Tibial artery (tissue), 4 donors: ENCODE measurements at regions not wholly inside any gene's neighbourhood (a gene's known extent, or its start where the extent isn't known, plus 50 kb on each side); places are given as distances from the start of the nearest gene placed in this dataset.
"Not testable (repeated sequence)": the region's sequence is repeated elsewhere in the genome, so short reads cannot be mapped to it uniquely, and the experiment has no call there.

ENCODE experiments used
- DNase-seq, 2 donors: peaks; one replicate each; pipeline ENCODE4 v3.0.0-alpha.2; 2019
- H3K27ac ChIP-seq, 2 donors: fragments of 200-600 bp; sonication (generic) in 1 of 2; 1 replicate in 1 of 2; 2 replicates in 1 of 2; pipeline ENCODE4 v1.5.1; 2018 to 2019; ENCODE audit warnings: mild to moderate bottlenecking in 1 of 2
- H3K27me3 ChIP-seq, 2 donors: fragments of 200-600 bp; sonication (generic) in 1 of 2; one replicate each; pipeline versions ENCODE4 v1.5.1 to v1.6.0; 2016 to 2019
- H3K36me3 ChIP-seq, 3 donors: fragments of 200-600 bp; sonication (generic) in 2 of 3; one replicate each; pipeline ENCODE4 v1.5.1; 2016 to 2019; ENCODE audit warnings: mild to moderate bottlenecking in 2 of 3
- H3K4me1 ChIP-seq, 4 donors: fragments of 200-600 bp; sonication (generic) in 2 of 4; 1 replicate in 3 of 4; 2 replicates in 1 of 4; pipeline ENCODE4 v1.5.1; 2016 to 2019
- H3K4me3 ChIP-seq, 2 donors: fragments of 200-600 bp; sonication (generic) in 1 of 2; 1 replicate in 1 of 2; 2 replicates in 1 of 2; pipeline ENCODE4 v1.5.1; 2018 to 2019; ENCODE audit warnings: mild to moderate bottlenecking in 2 of 2
- H3K9me3 ChIP-seq, 3 donors: fragments of 200-600 bp; sonication (generic) in 1 of 3; one replicate each; pipeline ENCODE4 v1.5.1; 2016 to 2019
- intact Hi-C: fragments of 100-400 bp; cut with DNase I; formaldehyde crosslinking; loops from one replicate; pipeline ENCODE4 v1.15.0; 2023; ENCODE audit warnings: low total_unique reads
- TF ChIP-seq, protein P1 (sequence below), 2 experiments: fragments of 200-600 bp in 1 of 2; fragments of 450-650 bp in 1 of 2; IDR thresholded peaks; one replicate each; pipeline ENCODE4 v1.5.1; 2017 to 2019; ENCODE audit warnings: antibody characterized with exemption in 2 of 2, mild to moderate bottlenecking in 1 of 2, moderate library complexity in 1 of 2

DNA sequence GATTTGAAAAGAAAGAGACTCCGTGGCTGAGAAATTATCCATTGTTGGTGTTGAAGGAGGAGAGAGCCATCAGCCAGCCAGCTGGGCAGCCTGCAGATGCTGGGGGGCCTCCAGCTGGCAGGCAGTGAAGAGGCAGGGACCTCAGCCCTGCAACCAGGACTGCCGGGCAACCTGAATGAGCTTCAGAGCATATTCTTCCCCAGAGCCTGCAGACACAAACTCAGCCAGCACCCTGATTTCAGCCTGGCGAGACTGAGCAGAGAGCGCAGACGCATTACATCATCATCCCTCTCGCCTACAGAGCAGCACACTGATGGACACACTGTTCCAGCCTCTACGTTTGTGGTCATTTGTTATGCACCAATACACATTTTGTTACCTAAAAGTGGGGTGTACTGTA is 150.7 kb upstream of the RAB6C start:
- intact Hi-C loops: no loop called here
- Histone ChIP-seq H3K27ac (no peak overlapping the region), H3K36me3 (no peaks in the 10 kb centered on the region), H3K9me3 (peaks cover 0 to 13% (median 0%) of the 10 kb centered on the region in 3 donors), H3K4me3 (no peak overlapping the region), H3K27me3 (no peaks in the 10 kb centered on the region), H3K4me1 (no peaks in the 10 kb centered on the region)
- no peak for DNase-seq
- TF ChIP-seq, protein P1, sequence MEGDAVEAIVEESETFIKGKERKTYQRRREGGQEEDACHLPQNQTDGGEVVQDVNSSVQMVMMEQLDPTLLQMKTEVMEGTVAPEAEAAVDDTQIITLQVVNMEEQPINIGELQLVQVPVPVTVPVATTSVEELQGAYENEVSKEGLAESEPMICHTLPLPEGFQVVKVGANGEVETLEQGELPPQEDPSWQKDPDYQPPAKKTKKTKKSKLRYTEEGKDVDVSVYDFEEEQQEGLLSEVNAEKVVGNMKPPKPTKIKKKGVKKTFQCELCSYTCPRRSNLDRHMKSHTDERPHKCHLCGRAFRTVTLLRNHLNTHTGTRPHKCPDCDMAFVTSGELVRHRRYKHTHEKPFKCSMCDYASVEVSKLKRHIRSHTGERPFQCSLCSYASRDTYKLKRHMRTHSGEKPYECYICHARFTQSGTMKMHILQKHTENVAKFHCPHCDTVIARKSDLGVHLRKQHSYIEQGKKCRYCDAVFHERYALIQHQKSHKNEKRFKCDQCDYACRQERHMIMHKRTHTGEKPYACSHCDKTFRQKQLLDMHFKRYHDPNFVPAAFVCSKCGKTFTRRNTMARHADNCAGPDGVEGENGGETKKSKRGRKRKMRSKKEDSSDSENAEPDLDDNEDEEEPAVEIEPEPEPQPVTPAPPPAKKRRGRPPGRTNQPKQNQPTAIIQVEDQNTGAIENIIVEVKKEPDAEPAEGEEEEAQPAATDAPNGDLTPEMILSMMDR (IDR thresholded peaks at IDR 0.05): no peak

GRCh38 chr2:129829588-129829987 is 149.9 kb upstream of the RAB6C start:
- Histone ChIP-seq H3K4me1 (no peaks in the 10 kb centered on the region), H3K4me3 (no peak overlapping the region), H3K36me3 (no peaks in the 10 kb centered on the region), H3K27me3 (no peaks in the 10 kb centered on the region), H3K27ac (no peak overlapping the region), H3K9me3 (peaks cover 0 to 13% (median 0%) of the 10 kb centered on the region in 3 donors)
- no peak for DNase-seq
- intact Hi-C loops: no loop called here
- TF ChIP-seq, protein P1 (IDR thresholded peaks at IDR 0.05): no peak

DNA sequence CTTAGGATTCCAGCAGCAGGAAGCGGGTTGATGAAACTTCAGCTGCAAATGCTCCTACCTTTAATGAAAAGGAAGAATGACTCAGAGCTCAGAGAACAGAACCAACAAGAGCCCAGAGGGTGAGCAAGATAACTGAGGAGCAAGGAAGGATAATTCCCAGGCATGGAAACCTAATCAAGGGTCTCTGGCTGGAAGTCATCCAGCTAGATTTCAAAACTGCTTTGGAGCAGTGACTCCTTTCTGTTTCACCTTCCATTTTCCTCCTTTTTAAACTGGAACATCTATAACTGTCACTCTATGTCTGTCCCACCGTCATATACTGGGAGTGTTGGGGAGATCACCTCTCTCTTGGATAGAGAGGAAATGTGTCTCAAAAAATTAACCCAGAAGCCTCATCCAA is 148.4 kb upstream of the RAB6C start:
- intact Hi-C loops: no loop called here
- H3K4me3 ChIP-seq: no peak overlapping the region
- no peaks in the 10 kb centered on the region for H3K27me3 ChIP-seq
- no peak for DNase-seq
- TF ChIP-seq, protein P1 (IDR thresholded peaks at IDR 0.05): no peak
- no peaks in the 10 kb centered on the region for H3K4me1 ChIP-seq
- no peaks in the 10 kb centered on the region for H3K36me3 ChIP-seq
- no peak overlapping the region for H3K27ac ChIP-seq
- peaks cover 0 to 13% (median 0%) of the 10 kb centered on the region in 3 donors for H3K9me3 ChIP-seq

DNA sequence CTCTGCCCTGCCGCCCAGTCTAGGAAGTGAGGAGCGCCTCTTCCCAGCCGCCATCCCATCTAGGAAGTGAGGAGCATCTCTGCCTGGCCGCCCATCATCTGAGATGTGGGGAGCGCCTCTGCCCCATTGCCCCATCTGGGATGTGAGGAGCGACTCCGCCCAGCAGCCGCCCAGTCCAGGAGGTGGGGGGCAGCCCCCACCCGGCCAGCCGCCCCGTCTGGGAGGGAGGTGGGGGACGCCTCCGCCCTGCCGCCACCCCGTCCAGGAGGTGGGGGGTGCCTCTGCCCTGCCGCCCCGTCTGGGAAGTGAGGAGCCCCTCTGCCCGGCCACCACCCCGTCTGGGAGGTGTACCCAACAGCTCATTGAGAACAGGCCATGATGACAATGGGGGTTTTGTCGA is 146.0 kb upstream of the RAB6C start:
- intact Hi-C loops: not testable (repeated sequence)

GRCh38 chr2:129847043-129847442 is 132.4 kb upstream of the RAB6C start:
- Histone ChIP-seq H3K36me3 (no peaks in the 10 kb centered on the region), H3K9me3 (no peaks in the 10 kb centered on the region), H3K4me1 (no peaks in the 10 kb centered on the region), H3K27me3 (peaks cover 0 to 5% of the 10 kb centered on the region in 2 donors), H3K27ac (no peak overlapping the region), H3K4me3 (no peak overlapping the region)
- TF ChIP-seq, protein P1 (IDR thresholded peaks at IDR 0.05): no peak
- intact Hi-C loops: no loop called here
- DNase-seq: no peak

More for the DNA sequence above, 146.0 kb upstream of the RAB6C start:
- not testable (repeated sequence) for H3K27me3 ChIP-seq, H3K4me3 ChIP-seq, H3K27ac ChIP-seq, H3K36me3 ChIP-seq, DNase-seq, H3K4me1 ChIP-seq
- peaks cover 0 to 13% (median 0%) of the 10 kb centered on the region in 3 donors for H3K9me3 ChIP-seq

DNA sequence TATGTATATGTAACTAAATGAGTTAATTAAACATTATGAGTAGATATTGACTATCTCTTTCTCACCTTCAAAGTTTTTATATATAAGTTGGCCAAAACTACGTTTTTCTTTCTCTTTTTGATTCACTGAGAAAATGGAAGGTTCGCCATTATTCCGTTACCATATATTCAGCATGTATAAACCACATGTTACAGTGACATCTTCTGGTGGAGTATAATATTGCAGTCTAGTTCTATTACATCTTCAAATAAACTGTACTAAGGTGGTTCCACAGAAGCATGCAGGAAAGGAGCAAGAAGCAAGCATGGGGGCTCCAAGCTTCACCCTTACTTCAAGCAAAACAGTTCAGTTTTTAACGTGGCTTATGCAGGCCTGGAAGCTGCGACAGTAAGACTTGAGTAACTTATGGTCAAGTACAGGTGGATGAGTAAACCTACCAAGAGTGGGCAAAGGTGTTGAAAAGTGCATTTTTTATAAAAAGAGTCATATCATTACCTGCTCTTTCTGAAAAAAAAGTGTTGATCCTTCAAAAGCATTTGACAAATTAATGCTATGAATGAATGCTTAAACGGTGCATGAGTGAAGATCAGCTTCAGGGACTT is 129.8 kb upstream of the RAB6C start:
- no peak for DNase-seq
- TF ChIP-seq, protein P1 (IDR thresholded peaks at IDR 0.05): peak; percentile 64 to 68
- H3K9me3 ChIP-seq: no peaks in the 10 kb centered on the region
- H3K27me3 ChIP-seq: peaks cover 0 to 5% of the 10 kb centered on the region in 2 donors
- intact Hi-C loops: loop anchor here (10.0 kb wide), 1 partner anchor 1115 kb away; no protein-coding TSS in a partner anchor
- no peaks in the 10 kb centered on the region for H3K4me1 ChIP-seq
- H3K27ac ChIP-seq: no peak overlapping the region
- H3K36me3 ChIP-seq: no peaks in the 10 kb centered on the region
- no peak overlapping the region for H3K4me3 ChIP-seq
